Caco-2 (cell line): ENCODE measurements at regions not wholly inside any gene's neighbourhood (a gene's known extent, or its start where the extent isn't known, plus 50 kb on each side); places are given as distances from the start of the nearest gene placed in this dataset.

Source experiments
- BruUV-seq: library from RNA; stranded (reverse); fragments of 400-500 nt; replicated peaks from 2 replicates; lab custom pipeline; 2021; lab: Mats Ljungman, UMichigan
- CTCF ChIA-PET: fragments of 300-600 bp; sonication (Branson Sonifier 250); formaldehyde crosslinking; loops from one replicate; lab custom pipeline; 2022; ENCODE audit warnings: antibody characterized with exemption; lab: Charles Lee
- POLR2A ChIA-PET: fragments of 300-600 bp; sonication (Branson Sonifier 250); formaldehyde crosslinking; loops from one replicate; lab custom pipeline; 2022; ENCODE audit warnings: antibody characterized with exemption; lab: Charles Lee
- DNase-seq, 2 experiments: peaks; one replicate each; pipeline versions ENCODE4 v3.0.0 to v3.0.0-alpha.2; 2020 to 2022
- H3K27me3 ChIP-seq: replicated peaks from 2 replicates; pipeline ENCODE4 v1.6.0; 2011; ENCODE audit warnings: low read length; ENCODE audit not compliant: control insufficient read depth, insufficient read depth
- H3K36me3 ChIP-seq: 2 replicates; pipeline ENCODE4 v1.5.1; 2011; ENCODE audit warnings: low read length; ENCODE audit not compliant: control insufficient read depth, insufficient read depth
- H3K4me1 ChIP-seq: fragments of 250-450 bp; sonication (Bioruptor Pico); 2 replicates; pipeline ENCODE4 v1.5.1; 2020; ENCODE audit warnings: mild to moderate bottlenecking
- H3K4me3 ChIP-seq: 2 replicates; pipeline ENCODE4 v1.5.1; 2011; ENCODE audit warnings: low read depth, mild to moderate bottlenecking, control low read depth, low read length
- H3K9me3 ChIP-seq: fragments of 250-450 bp; sonication (Bioruptor Pico); 2 replicates; pipeline ENCODE4 v1.5.1; 2020; ENCODE audit warnings: mild to moderate bottlenecking, moderate library complexity
- H3K27ac Mint-ChIP-seq: one replicate; pipeline ENCODE4 v1.8.0; 2022; ENCODE audit warnings: mixed read lengths; ENCODE audit not compliant: unreplicated experiment
- H3K27me3 Mint-ChIP-seq: one replicate; pipeline ENCODE4 v1.8.0; 2022; ENCODE audit warnings: mixed read lengths; ENCODE audit not compliant: insufficient read depth, unreplicated experiment
- H3K36me3 Mint-ChIP-seq: one replicate; pipeline ENCODE4 v1.8.0; 2022; ENCODE audit warnings: mild to moderate bottlenecking, mixed read lengths; ENCODE audit not compliant: insufficient read depth, unreplicated experiment
- H3K4me1 Mint-ChIP-seq: one replicate; pipeline ENCODE4 v1.8.0; 2022; ENCODE audit warnings: low read depth, mixed read lengths; ENCODE audit not compliant: unreplicated experiment
- H3K4me3 Mint-ChIP-seq: one replicate; pipeline ENCODE4 v1.8.0; 2022; ENCODE audit warnings: mild to moderate bottlenecking, moderate library complexity, mixed read lengths; ENCODE audit not compliant: unreplicated experiment
- H3K9me3 Mint-ChIP-seq: one replicate; pipeline ENCODE4 v1.8.0; 2022; ENCODE audit warnings: mixed read lengths; ENCODE audit not compliant: unreplicated experiment
- intact Hi-C: fragments of 100-400 bp; cut with micrococcal nuclease; formaldehyde crosslinking; loops from one replicate; pipeline ENCODE4 v1.10.0; 2022; ENCODE audit not compliant: unreplicated experiment
- TF ChIP-seq, protein P1 (sequence below), 2 experiments: fragments of 200-600 bp in 1 of 2; IDR thresholded peaks; 1 replicate in 1 of 2; 2 replicates in 1 of 2; pipeline versions ENCODE4 v1.5.1 to v1.8.0; 2011 to 2022; ENCODE audit warnings: antibody characterized with exemption in 1 of 2, control low read depth in 1 of 2, inconsistent platforms in 1 of 2, low read depth in 1 of 2, low read length in 1 of 2, mild to moderate bottlenecking in 1 of 2, moderate library complexity in 1 of 2; ENCODE audit not compliant: insufficient read depth in 1 of 2, severe bottlenecking in 1 of 2, unreplicated experiment in 1 of 2

DNA sequence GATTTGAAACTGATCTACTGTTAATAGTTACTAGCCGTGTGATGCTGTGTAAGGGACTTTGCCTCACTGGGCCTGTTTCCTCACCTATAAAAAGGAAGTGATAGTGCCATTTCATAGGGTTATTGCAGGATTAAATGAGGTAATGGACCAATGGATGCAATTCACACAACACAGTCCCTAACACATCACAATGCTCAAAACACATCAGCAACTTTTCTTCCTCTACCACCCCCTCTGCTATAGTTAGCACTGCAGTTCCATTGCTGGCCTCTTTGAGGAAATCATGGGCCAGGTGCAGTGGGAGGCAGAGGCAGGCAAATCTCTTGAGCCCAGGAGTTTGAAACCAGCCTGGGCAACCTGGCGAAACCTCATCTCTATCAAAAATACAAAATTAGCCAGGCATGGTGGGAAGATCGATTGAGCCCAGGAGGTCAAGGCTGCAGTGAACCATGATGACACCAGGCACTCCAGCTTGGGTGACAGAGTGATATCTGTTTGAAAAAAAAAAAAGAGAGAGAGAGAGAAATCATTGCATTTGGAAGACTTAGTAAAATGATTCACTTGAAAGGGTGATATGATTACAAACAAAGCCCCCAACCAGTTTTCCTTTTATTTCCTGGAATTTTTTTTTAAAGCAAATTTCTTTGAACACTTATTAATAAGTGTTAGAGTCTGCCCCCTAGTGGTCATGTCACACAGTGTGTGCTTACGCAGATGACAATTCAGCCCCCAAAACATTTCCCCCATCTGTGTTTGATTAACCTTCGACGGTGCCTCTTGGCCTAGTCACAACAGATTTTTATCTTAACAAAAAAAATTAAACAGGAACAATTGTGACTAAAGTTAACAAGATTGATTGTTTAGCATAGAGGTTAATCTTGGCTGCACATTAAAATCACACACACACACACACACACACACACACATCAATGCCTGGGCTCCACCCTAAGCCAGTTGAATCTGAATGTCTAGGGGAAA is 88.6 kb upstream of the BCL11A start:
- Mint-ChIP-seq H3K27ac (no peak overlapping the region), H3K4me3 (no peak overlapping the region), H3K36me3 (no peaks in the 10 kb centered on the region), H3K4me1 (no peaks in the 10 kb centered on the region), H3K27me3 (peaks cover 22% of the 10 kb centered on the region), H3K9me3 (no peaks in the 10 kb centered on the region)
- no peaks in the 10 kb centered on the region for H3K9me3 ChIP-seq
- POLR2A ChIA-PET: no interaction called here
- TF ChIP-seq, protein P1, sequence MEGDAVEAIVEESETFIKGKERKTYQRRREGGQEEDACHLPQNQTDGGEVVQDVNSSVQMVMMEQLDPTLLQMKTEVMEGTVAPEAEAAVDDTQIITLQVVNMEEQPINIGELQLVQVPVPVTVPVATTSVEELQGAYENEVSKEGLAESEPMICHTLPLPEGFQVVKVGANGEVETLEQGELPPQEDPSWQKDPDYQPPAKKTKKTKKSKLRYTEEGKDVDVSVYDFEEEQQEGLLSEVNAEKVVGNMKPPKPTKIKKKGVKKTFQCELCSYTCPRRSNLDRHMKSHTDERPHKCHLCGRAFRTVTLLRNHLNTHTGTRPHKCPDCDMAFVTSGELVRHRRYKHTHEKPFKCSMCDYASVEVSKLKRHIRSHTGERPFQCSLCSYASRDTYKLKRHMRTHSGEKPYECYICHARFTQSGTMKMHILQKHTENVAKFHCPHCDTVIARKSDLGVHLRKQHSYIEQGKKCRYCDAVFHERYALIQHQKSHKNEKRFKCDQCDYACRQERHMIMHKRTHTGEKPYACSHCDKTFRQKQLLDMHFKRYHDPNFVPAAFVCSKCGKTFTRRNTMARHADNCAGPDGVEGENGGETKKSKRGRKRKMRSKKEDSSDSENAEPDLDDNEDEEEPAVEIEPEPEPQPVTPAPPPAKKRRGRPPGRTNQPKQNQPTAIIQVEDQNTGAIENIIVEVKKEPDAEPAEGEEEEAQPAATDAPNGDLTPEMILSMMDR (IDR thresholded peaks at IDR 0.05; ENCODE audit: insufficient read depth in 1 of 2, low read depth in 1 of 2, low read length in 1 of 2, severe bottlenecking in 1 of 2, unreplicated experiment in 1 of 2): peak; percentile 56 to 73
- peak in 1 of 2 experiments; percentile 45 for DNase-seq
- no TSS peak for BruUV-seq
- H3K4me3 ChIP-seq: no peak overlapping the region
- H3K27me3 ChIP-seq: no peaks in the 10 kb centered on the region; the same call in none of the 2 replicates
- no peaks in the 10 kb centered on the region for H3K4me1 ChIP-seq
- CTCF ChIA-PET: interaction anchor here (0.7 kb wide), 2 partner anchors 39 to 109 kb away, joined by 3 read pairs; no protein-coding TSS in a partner anchor
- H3K36me3 ChIP-seq: no peaks in the 10 kb centered on the region
- intact Hi-C loops: no loop called here

DNA sequence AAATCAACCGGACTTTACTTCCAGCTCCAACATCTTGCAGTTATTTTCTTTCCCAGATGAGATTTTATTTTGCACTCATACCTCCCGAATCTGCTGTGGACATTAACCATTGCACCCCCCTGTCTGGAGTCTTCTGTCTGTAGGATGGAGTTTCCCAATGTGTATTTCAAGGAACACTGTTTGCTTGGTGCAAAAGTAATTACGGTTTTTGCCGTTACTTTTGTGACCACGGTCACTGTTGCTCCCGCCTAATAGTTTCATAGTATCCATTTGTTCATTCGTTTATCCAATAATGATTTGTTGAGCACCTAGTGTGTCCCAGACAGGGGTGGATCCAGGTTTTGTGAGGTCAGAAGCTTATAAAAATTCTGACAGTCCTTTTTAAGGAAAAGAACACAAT is 90.3 kb upstream of the BCL11A start:
- ChIA-PET CTCF (interaction anchor here (0.6 to 0.7 kb wide), 2 partner anchors 8 to 347 kb away, joined by 3 to 4 read pairs; no protein-coding TSS in a partner anchor), POLR2A (no interaction called here)
- H3K4me3 Mint-ChIP-seq: no peak overlapping the region
- no TSS peak for BruUV-seq
- peaks cover 20% of the 10 kb centered on the region for H3K27me3 Mint-ChIP-seq
- no peaks in the 10 kb centered on the region for H3K9me3 Mint-ChIP-seq
- Histone ChIP-seq H3K9me3 (no peaks in the 10 kb centered on the region), H3K27me3 (no peaks in the 10 kb centered on the region; the same call in none of the 2 replicates), H3K4me3 (no peak overlapping the region), H3K4me1 (no peaks in the 10 kb centered on the region), H3K36me3 (no peaks in the 10 kb centered on the region)
- no peaks in the 10 kb centered on the region for H3K4me1 Mint-ChIP-seq
- TF ChIP-seq, protein P1 (IDR thresholded peaks at IDR 0.05; ENCODE audit: insufficient read depth in 1 of 2, low read depth in 1 of 2, low read length in 1 of 2, severe bottlenecking in 1 of 2, unreplicated experiment in 1 of 2): no peak
- H3K27ac Mint-ChIP-seq: no peak overlapping the region
- no peak for DNase-seq
- intact Hi-C loops: no loop called here
- H3K36me3 Mint-ChIP-seq: no peaks in the 10 kb centered on the region

DNA sequence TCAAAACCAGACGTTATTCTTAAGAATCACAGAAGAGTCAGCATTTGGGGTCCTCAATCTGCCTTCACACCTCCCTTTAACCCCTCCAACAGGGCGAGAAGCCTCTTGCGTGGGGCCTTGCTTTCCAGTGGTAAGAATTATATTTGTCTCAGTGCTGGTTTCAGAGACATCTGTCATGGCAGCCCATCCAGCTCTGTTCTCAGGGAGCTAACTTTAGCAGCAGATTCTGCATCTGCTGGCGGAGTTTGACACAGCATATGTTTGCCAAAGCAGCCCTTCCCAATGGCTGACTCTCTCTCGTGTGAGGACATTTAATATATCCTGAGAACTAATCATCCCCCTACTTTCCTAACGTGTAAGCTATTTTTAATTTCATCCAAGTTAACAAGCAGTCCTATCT is 91.5 kb upstream of the BCL11A start:
- no peak overlapping the region for H3K4me3 Mint-ChIP-seq
- no peaks in the 10 kb centered on the region for H3K4me1 Mint-ChIP-seq
- TF ChIP-seq, protein P1 (IDR thresholded peaks at IDR 0.05; ENCODE audit: insufficient read depth in 1 of 2, low read depth in 1 of 2, low read length in 1 of 2, severe bottlenecking in 1 of 2, unreplicated experiment in 1 of 2): no peak
- H3K9me3 ChIP-seq: no peaks in the 10 kb centered on the region
- H3K27me3 Mint-ChIP-seq: peaks cover 13% of the 10 kb centered on the region
- BruUV-seq: no TSS peak
- no peak overlapping the region for H3K27ac Mint-ChIP-seq
- intact Hi-C loops: no loop called here
- H3K36me3 ChIP-seq: no peaks in the 10 kb centered on the region
- no peaks in the 10 kb centered on the region; the same call in 1 of the 2 replicates for H3K27me3 ChIP-seq
- DNase-seq: no peak
- H3K9me3 Mint-ChIP-seq: no peaks in the 10 kb centered on the region
- POLR2A ChIA-PET: no interaction called here
- H3K4me3 ChIP-seq: no peak overlapping the region
- CTCF ChIA-PET: no interaction called here
- no peaks in the 10 kb centered on the region for H3K4me1 ChIP-seq
- no peaks in the 10 kb centered on the region for H3K36me3 Mint-ChIP-seq
